NCI-H2107 treated with DMSO at 0.1 percent for 48 hours (cell line): ENCODE measurements at regions not wholly inside any gene's neighbourhood (a gene's known extent, or its start where the extent isn't known, plus 50 kb on each side); places are given as distances from the start of the nearest gene placed in this dataset.
"Not testable (repeated sequence)": the region's sequence is repeated elsewhere in the genome, so short reads cannot be mapped to it uniquely, and the experiment has no call there.

Source experiments
- DNase-seq: peaks from one replicate; lab custom pipeline; 2025; ENCODE audit not compliant: unreplicated experiment; lab: John Stamatoyannopoulos, UW

- not testable (repeated sequence) for DNase-seq
Observed at GRCh38 chrX:66692512-66692911, 53.6 kb upstream of the EDA2R start.
